ENCODE measurements at regions not wholly inside any gene's neighbourhood (a gene's known extent, or its start where the extent isn't known, plus 50 kb on each side); places are given as distances from the start of the nearest gene placed in this dataset.

GRCh38 chrX:69263251-69263820 lies 98.1 kb upstream of the PJA1 start:
- TF ChIP-seq POLR2A (IDR thresholded peaks at IDR 0.05) (no peak), CTCF (IDR thresholded peaks at IDR 0.05) (no peak), POLR2AphosphoS5 (IDR thresholded peaks at IDR 0.05) (no peak)
